ENCODE measurements at regions not wholly inside any gene's neighbourhood (a gene's known extent, or its start where the extent isn't known, plus 50 kb on each side); places are given as distances from the start of the nearest gene placed in this dataset.
"Not testable (repeated sequence)": the region's sequence is repeated elsewhere in the genome, so short reads cannot be mapped to it uniquely, and the experiment has no call there.

DNA sequence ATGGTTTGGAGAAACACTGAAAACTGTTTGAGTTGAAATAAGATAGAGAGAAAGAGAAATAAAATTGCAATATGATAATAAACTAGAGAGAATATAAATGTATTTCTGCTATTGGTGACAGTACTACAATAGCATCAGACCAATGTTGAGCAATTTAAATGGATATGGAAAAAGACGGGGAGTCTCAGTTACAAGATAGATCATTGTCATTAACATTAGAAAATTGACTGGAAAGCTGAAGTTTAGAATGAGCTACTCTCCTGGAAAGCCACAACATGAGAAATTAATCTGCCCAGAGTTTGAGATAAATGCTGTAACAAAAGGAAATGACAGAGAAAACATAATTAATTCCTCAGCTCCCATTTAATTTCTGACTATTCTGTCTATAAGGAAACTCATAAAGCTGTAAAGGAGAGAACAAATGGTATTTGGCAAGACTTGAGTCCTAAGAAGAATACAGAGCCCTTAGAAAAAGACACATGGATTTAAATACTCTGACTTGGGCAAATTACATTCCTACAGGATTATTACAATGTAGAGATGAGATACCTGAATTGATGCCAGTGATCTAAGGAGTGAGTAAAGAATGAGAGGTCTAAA is 624.5 kb upstream of the CHD1 start:
- intact Hi-C loops (cut with DNase I), result no loop called here
- H3K9me3 ChIP-seq, result no peaks in the 10 kb centered on the region
- no peak for DNase-seq
- TF ChIP-seq, protein P1, sequence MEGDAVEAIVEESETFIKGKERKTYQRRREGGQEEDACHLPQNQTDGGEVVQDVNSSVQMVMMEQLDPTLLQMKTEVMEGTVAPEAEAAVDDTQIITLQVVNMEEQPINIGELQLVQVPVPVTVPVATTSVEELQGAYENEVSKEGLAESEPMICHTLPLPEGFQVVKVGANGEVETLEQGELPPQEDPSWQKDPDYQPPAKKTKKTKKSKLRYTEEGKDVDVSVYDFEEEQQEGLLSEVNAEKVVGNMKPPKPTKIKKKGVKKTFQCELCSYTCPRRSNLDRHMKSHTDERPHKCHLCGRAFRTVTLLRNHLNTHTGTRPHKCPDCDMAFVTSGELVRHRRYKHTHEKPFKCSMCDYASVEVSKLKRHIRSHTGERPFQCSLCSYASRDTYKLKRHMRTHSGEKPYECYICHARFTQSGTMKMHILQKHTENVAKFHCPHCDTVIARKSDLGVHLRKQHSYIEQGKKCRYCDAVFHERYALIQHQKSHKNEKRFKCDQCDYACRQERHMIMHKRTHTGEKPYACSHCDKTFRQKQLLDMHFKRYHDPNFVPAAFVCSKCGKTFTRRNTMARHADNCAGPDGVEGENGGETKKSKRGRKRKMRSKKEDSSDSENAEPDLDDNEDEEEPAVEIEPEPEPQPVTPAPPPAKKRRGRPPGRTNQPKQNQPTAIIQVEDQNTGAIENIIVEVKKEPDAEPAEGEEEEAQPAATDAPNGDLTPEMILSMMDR (IDR thresholded peaks at IDR 0.05), result no peak
- no peak overlapping the region for H3K27ac ChIP-seq
- H3K36me3 ChIP-seq, result no peaks in the 10 kb centered on the region
- no peaks in the 10 kb centered on the region for H3K27me3 ChIP-seq
- no peak for ATAC-seq
- H3K4me1 ChIP-seq, result no peaks in the 10 kb centered on the region
- no peak overlapping the region for H3K4me3 ChIP-seq

DNA sequence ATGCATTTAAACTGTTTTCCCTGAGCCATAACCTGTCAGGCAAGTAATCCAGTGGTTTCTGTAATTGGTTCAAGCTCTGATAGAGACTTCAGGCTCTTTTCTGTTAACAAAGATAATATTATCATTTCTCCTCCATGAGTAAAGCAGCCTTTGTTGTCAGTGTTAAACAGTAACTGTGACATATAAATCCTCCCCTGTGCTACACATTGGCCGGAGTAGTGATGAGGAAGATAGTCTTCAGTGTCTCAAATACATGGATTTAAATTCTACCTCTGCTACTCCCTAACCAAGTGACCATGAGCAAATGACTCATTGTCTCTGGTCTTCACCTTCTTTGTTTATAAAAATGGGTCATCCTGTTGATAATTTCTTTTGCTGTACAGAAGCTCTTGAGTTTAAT is 615.5 kb upstream of the CHD1 start:
- no peak for DNase-seq
- no peak for ATAC-seq
- intact Hi-C loops (cut with DNase I), result no loop called here

DNA sequence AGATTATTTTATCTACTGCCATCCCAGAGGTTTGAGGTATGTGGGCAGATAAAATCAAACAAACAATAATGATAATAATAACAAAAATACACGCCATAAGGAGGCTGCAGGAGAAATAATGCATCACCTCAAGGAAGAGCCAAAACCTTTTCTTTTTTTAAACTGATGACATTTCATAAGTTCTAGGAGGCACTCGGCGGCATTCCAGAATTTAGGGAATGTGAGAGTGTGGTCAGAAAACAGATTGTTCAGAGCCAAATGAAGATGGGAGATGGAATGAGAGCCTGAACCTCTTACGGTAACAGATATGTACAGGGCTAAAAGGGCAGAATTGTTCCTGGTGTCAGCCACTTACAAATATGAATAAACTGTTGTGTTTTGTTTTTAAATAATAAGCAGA is 615.0 kb upstream of the CHD1 start:
- TF ChIP-seq, protein P1 (IDR thresholded peaks at IDR 0.05), result no peak
- Histone ChIP-seq H3K27ac (no peak overlapping the region), H3K4me3 (no peak overlapping the region), H3K27me3 (no peaks in the 10 kb centered on the region), H3K36me3 (no peaks in the 10 kb centered on the region), H3K9me3 (no peaks in the 10 kb centered on the region), H3K4me1 (no peaks in the 10 kb centered on the region)
- no peak for ATAC-seq
- no peak for DNase-seq
- intact Hi-C loops (cut with DNase I), result no loop called here

More for the DNA sequence above, 615.5 kb upstream of the CHD1 start:
- Histone ChIP-seq H3K9me3 (no peaks in the 10 kb centered on the region), H3K4me1 (no peaks in the 10 kb centered on the region), H3K36me3 (no peaks in the 10 kb centered on the region), H3K27ac (no peak overlapping the region), H3K4me3 (no peak overlapping the region), H3K27me3 (no peaks in the 10 kb centered on the region)
- TF ChIP-seq, protein P1 (IDR thresholded peaks at IDR 0.05), result no peak

DNA sequence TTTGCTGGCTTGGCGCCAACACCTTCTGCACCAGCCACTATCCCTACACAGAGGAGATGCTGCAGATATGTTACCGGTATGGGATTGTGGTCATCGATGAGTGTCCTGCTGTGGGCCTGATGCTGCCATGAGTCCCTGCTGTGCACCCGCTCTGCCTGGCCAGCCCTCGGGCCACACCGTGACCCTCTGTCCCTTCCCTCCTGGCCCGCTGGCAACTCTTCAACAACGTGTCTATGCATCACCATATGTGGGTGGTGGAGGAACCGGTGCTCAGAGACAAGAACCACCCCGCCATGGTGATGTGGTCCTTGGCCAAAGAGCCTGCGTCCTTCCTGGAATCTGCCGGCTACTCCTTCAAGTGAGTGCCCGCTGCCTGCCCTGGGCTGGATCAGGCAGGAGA is 605.4 kb upstream of the CHD1 start:
- H3K4me3 ChIP-seq; DNase-seq; intact Hi-C loops (cut with DNase I); H3K27ac ChIP-seq; H3K36me3 ChIP-seq; H3K4me1 ChIP-seq; H3K27me3 ChIP-seq; H3K9me3 ChIP-seq: not testable (repeated sequence)
- peak; percentile 47 for ATAC-seq

DNA sequence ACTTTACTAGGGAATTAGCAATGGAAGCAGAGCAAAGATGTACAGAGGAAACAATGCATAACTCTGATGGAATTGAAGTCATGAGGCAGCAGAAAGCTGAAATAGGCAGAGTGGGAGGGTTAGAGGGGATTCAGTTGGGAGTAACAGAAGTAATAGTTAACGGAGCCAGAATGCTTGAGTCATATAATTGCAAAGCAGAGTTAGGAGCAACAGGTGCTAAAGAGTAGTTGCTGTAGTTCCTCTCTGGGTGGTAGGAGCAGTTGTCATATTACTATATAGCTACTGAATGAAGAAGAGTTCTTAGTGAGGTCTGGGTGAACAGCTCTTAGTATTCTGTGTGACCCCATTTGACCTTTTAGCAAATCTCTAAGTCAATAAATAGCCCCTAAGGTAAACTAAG is 592.9 kb upstream of the CHD1 start:
- DNase-seq; H3K4me1 ChIP-seq; ATAC-seq; intact Hi-C loops (cut with DNase I); H3K36me3 ChIP-seq; H3K27ac ChIP-seq; H3K27me3 ChIP-seq; H3K4me3 ChIP-seq; H3K9me3 ChIP-seq: not testable (repeated sequence)

DNA sequence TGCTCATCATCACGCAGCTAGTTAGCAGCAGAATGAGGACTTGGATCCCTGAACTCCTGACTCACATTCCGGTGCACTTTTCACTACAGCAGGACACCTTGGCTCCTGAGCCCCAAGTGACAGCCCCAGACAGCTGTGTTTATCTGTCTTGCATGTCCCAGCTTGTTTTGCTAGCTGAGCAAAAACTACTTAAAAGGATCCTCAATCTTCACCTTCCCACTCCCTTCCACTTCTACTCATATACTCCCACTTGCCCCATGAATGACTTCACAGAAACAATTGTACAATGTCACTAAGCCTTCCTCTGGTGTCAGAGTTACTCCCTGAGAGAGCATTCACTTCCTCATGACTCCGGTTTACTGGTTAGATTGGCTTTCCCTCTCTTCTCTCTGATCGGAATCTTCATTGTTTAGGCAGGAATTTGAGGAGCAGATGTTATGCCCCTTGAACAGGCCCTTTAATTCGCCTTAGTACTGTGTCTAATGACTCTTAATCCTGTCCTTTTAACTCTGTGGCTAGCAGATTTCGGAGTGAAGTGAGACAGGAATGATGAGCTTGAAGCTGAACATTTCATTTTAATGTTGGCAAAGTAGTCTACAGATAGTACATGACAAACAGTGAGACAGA is 587.2 kb upstream of the CHD1 start:
- H3K27ac ChIP-seq; H3K4me3 ChIP-seq; H3K4me1 ChIP-seq; H3K36me3 ChIP-seq; H3K9me3 ChIP-seq; DNase-seq; intact Hi-C loops (cut with DNase I); H3K27me3 ChIP-seq: not testable (repeated sequence)
- ATAC-seq, result peak; percentile 33

DNA sequence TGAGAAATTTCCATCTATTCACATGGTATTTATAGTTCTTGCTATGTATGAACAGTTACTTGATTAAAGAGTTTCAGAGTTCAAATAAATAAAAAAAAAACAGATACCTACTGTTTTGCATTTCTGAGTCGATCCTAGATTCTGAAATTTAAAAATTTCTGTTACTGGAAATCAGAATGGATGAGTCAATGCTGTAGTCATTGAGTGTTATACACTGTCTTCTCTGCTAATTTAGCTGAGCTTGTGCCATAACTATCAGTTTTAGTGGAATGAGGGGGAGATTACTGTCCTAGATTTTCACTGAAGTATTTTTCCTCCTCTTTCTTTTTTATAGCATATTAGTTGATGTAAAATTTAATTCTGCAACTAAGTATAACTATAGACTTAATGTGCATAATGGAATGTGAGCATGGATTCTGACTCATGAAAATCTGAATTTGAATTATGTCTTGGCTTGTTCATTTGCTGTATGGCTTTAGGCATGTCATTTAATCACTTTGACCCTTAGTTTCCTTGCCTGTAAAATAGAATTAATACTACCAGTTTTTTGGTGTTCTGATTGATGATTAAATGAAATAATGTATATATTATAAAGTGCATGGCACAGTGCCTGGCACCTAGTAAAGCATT is 581.5 kb upstream of the CHD1 start:
- H3K27ac ChIP-seq; H3K36me3 ChIP-seq; DNase-seq; H3K9me3 ChIP-seq; H3K27me3 ChIP-seq; ATAC-seq; H3K4me1 ChIP-seq; H3K4me3 ChIP-seq; intact Hi-C loops (cut with DNase I): not testable (repeated sequence)

DNA sequence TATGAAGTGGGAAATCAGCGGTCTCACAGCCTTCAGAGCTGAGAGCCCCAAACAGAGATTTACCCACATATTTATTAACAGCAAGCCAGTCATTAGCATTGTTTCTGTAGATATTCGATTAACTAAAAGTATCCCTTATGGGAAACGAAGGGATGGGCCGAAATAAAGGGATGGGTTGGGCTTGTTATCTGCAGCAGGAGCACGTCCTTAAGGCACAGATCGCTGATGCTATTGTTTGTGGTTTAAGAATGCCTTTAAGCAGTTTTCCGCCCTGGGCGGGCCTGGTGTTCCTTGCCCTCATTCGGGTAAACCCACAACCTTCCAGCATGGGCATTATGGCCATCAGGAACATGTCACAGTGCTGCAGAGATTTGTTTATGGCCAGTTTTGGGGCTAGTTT is 580.3 kb upstream of the CHD1 start:
- H3K4me3 ChIP-seq; ATAC-seq; H3K36me3 ChIP-seq; intact Hi-C loops (cut with DNase I); H3K27ac ChIP-seq; DNase-seq; H3K27me3 ChIP-seq; H3K9me3 ChIP-seq; H3K4me1 ChIP-seq: not testable (repeated sequence)

DNA sequence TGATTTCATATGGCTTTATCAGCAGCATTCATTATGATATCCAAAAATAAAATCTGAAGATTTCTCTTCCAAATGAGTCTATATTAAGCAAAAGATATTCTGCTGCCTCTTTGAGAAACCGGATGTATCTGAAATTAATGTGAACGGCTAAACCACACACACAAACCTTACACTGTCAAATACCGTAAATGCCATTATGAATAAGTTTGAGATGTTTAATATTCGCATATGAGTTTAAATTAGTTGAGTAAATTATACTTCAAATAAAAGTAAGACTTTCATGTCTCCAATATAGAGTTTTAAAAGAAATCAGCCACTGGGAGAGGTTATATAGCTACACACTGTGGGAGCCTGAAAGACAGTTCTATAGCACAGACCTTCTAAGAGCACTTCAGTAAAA is 566.6 kb upstream of the CHD1 start:
- intact Hi-C loops (cut with DNase I); H3K4me1 ChIP-seq; H3K9me3 ChIP-seq; H3K4me3 ChIP-seq; H3K27ac ChIP-seq; DNase-seq; H3K36me3 ChIP-seq; ATAC-seq; H3K27me3 ChIP-seq: not testable (repeated sequence)

DNA sequence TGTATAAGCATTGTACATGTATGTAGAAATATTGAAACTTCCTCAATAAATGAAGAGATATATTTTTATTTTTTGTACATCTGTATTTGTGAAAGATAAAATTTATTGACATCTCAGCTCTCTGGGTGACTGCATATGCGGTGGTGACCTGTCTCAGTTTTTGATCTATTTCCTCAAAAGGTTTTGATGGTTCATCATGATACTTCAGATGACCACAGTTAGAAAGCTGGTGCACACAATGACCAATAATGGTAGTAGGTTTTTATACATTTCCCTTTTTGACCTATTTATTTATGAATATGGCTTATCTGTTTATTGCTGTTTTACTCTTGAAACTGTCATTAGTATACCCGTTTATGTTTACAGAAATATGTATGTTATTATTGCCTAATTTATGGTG is 549.6 kb upstream of the CHD1 start:
- not testable (repeated sequence) for DNase-seq, H3K4me1 ChIP-seq

DNA sequence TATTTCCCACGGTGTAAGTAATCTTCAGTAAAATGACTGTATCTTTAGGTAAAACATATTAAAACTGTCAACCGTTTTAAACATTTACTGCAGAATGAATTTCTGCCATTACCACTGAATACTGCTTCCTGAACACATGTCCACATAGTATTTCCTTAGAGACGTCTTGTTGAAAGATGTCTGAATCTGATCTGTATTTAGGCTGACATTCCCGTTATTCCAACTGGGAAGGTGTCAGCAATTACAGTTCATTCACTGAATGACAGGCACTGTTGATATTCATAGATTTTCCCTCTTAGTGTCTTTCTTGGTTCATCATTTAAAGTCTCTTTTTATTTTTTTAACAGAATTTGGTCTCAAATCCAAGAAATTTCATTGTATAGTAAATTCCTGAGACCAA is 544.5 kb upstream of the CHD1 start:
- H3K4me3 ChIP-seq; intact Hi-C loops (cut with DNase I); ATAC-seq; H3K9me3 ChIP-seq; DNase-seq; H3K4me1 ChIP-seq; H3K36me3 ChIP-seq; H3K27ac ChIP-seq; H3K27me3 ChIP-seq: not testable (repeated sequence)

More for the DNA sequence above, 549.6 kb upstream of the CHD1 start:
- H3K36me3 ChIP-seq; H3K9me3 ChIP-seq; intact Hi-C loops (cut with DNase I); H3K27me3 ChIP-seq; H3K4me3 ChIP-seq; ATAC-seq; H3K27ac ChIP-seq: not testable (repeated sequence)
